ENCODE measurements at regions not wholly inside any gene's neighbourhood (a gene's known extent, or its start where the extent isn't known, plus 50 kb on each side); places are given as distances from the start of the nearest gene placed in this dataset.

GRCh38 chr19:33947265-33947964 lies 150.7 kb downstream of the KCTD15 start:
- DNase-seq (ENCODE audit: low read depth) = peak; percentile 8

GRCh38 chr19:33948651-33949335 lies 152.1 kb downstream of the KCTD15 start:
- DNase-seq (ENCODE audit: low read depth) = no peak

- DNase-seq (ENCODE audit: low read depth) = peak; percentile 20
These were observed 153.6 kb downstream of the KCTD15 start for GRCh38 chr19:33950091-33950750.

GRCh38 chr19:33953023-33953422 lies 156.4 kb downstream of the KCTD15 start:
- no peak for DNase-seq (ENCODE audit: low read depth)

- no peak for DNase-seq (ENCODE audit: low read depth)
These were observed 156.9 kb downstream of the KCTD15 start for GRCh38 chr19:33953592-33953991.

GRCh38 chr19:33954686-33955085 lies 158.0 kb downstream of the KCTD15 start:
- no peak for DNase-seq (ENCODE audit: low read depth)

- DNase-seq (ENCODE audit: low read depth) = no peak
These were observed 160.3 kb downstream of the KCTD15 start for GRCh38 chr19:33956941-33957340.

- DNase-seq (ENCODE audit: low read depth) = no peak
These were observed 161.1 kb downstream of the KCTD15 start for GRCh38 chr19:33957804-33958203.

GRCh38 chr19:33960566-33960965 lies 163.9 kb downstream of the KCTD15 start:
- DNase-seq (ENCODE audit: low read depth) = no peak

- DNase-seq (ENCODE audit: low read depth) = no peak
These were observed 165.5 kb downstream of the KCTD15 start for GRCh38 chr19:33962161-33962560.

- no peak for DNase-seq (ENCODE audit: low read depth)
These were observed 166.8 kb downstream of the KCTD15 start for GRCh38 chr19:33963514-33963913.

- DNase-seq (ENCODE audit: low read depth) = no peak
These were observed 174.4 kb downstream of the KCTD15 start for GRCh38 chr19:33971073-33971472.

- no peak for DNase-seq (ENCODE audit: low read depth)
These were observed 181.4 kb downstream of the KCTD15 start for GRCh38 chr19:33977756-33978685.

GRCh38 chr19:33982706-33983105 lies 186.0 kb downstream of the KCTD15 start:
- no peak for DNase-seq (ENCODE audit: low read depth)

GRCh38 chr19:33988601-33989000 lies 183.7 kb upstream of the LSM14A start:
- DNase-seq (ENCODE audit: low read depth) = no peak

GRCh38 chr19:33997690-33998089 lies 174.6 kb upstream of the LSM14A start:
- no peak for DNase-seq (ENCODE audit: low read depth)

GRCh38 chr19:33998302-33998701 lies 174.0 kb upstream of the LSM14A start:
- DNase-seq (ENCODE audit: low read depth) = peak; percentile 27

GRCh38 chr19:33998739-33999345 lies 173.5 kb upstream of the LSM14A start:
- DNase-seq (ENCODE audit: low read depth) = no peak

- no peak for DNase-seq (ENCODE audit: low read depth)
These were observed 155.3 kb upstream of the LSM14A start for GRCh38 chr19:34017024-34017423.

GRCh38 chr19:34017601-34018000 lies 154.7 kb upstream of the LSM14A start:
- DNase-seq (ENCODE audit: low read depth) = no peak

- no peak for DNase-seq (ENCODE audit: low read depth)
These were observed 153.8 kb upstream of the LSM14A start for GRCh38 chr19:34018546-34018945.

All from Daoy (cell line).